HepG2 (cell line): ENCODE measurements at regions not wholly inside any gene's neighbourhood (a gene's known extent, or its start where the extent isn't known, plus 50 kb on each side); places are given as distances from the start of the nearest gene placed in this dataset.

Source experiments
- EZH2 ChIP-seq: conservative IDR thresholded peaks from 2 replicates; pipeline ENCODE4 v1.6.1; 2012; ENCODE audit warnings: mild to moderate bottlenecking, low read depth, low read length, moderate library complexity
- HNRNPUL1 ChIP-seq: fragments of 200-400 bp; formaldehyde crosslinking; IDR thresholded peaks from 2 replicates; pipeline ENCODE4 v1.6.1; 2017; ENCODE audit warnings: low read depth, mild to moderate bottlenecking, low read length, moderate library complexity
- JUN ChIP-seq: sonication (generic); formaldehyde crosslinking; IDR thresholded peaks from 2 replicates; pipeline ENCODE4 v1.4.0; 2020; ENCODE audit warnings: mild to moderate bottlenecking, missing genetic modification reagents
- SRSF4 ChIP-seq: fragments of 200-400 bp; formaldehyde crosslinking; IDR thresholded peaks from one replicate; pipeline ENCODE4 v1.6.1; 2018; ENCODE audit warnings: mild to moderate bottlenecking, low read depth, low read length, moderate library complexity; ENCODE audit not compliant: poor library complexity, severe bottlenecking
- STAT5B ChIP-seq: sonication (generic); formaldehyde crosslinking; IDR thresholded peaks from 2 replicates; pipeline ENCODE4 v1.4.0; 2020; ENCODE audit warnings: missing genetic modification reagents
- ZNF720 ChIP-seq: sonication (generic); formaldehyde crosslinking; IDR thresholded peaks from 2 replicates; pipeline ENCODE4 v1.4.0; 2020; ENCODE audit warnings: missing genetic modification reagents
- TF ChIP-seq, protein P1 (sequence below): IDR thresholded peaks from 2 replicates; pipeline ENCODE4 v1.6.1; 2016; ENCODE audit warnings: missing compliant biosample characterization, missing genetic modification reagents, borderline replicate concordance
- TF ChIP-seq, protein P2 (sequence below): sonication (generic); formaldehyde crosslinking; IDR thresholded peaks from 2 replicates; pipeline ENCODE4 v1.5.0; 2020; ENCODE audit warnings: mild to moderate bottlenecking, missing genetic modification reagents
- TF ChIP-seq, protein P3 (sequence below): sonication (generic); formaldehyde crosslinking; IDR thresholded peaks from 2 replicates; pipeline ENCODE4 v1.4.0; 2020; ENCODE audit warnings: missing genetic modification reagents, borderline replicate concordance
- TF ChIP-seq, protein P4 (sequence below), 2 experiments: sonication (generic) in 1 of 2; formaldehyde crosslinking in 1 of 2; IDR thresholded peaks; 2 replicates each; pipeline versions ENCODE4 v1.5.1 to v1.6.1; 2011 to 2020; ENCODE audit warnings: borderline replicate concordance in 1 of 2, low read depth in 1 of 2, low read length in 1 of 2, mild to moderate bottlenecking in 1 of 2, missing genetic modification reagents in 1 of 2, moderate library complexity in 1 of 2

DNA sequence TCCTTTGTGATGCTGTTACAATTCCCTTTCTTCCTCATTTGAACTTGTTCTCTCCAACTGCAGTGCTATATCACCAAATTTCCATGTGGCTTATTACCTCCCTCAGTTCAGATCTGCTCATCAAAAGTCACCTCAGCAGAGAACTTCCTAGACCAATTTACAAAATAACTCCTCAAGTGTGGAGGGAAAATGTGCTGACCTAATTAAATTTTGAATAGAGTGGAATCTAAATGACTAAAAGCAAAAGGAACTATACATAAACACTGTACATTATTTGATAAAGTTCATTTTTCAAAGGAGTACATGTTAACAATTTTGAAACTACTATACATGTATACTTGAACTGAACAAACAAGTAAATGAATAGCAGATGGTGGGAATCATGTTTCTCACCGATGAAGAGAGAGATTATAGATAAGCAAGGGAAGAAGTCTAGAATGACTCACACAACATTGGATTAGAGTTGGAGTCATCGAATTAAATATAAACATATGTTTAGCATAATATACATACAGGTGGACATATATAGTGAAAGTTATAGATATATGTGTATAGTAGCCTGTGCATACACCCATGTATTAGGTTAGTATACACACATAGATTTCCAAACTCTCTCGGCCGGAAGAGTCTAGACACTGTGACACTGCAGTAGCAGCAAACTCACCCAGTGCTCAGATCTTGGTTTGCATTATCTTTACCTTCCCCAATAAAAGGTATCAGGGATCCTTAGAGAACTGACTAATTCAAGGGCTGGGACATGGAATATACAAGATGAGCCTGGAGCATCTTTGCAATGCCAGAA, 318.7 kb downstream of the PCDH18 start:
- TF ChIP-seq ZNF720 (CRISPR knock-in tag) (no peak), HNRNPUL1 (no peak), SRSF4 (no peak), JUN (CRISPR knock-in tag) (no peak), EZH2 (no peak), STAT5B (CRISPR knock-in tag) (no peak)
- TF ChIP-seq, protein P1, sequence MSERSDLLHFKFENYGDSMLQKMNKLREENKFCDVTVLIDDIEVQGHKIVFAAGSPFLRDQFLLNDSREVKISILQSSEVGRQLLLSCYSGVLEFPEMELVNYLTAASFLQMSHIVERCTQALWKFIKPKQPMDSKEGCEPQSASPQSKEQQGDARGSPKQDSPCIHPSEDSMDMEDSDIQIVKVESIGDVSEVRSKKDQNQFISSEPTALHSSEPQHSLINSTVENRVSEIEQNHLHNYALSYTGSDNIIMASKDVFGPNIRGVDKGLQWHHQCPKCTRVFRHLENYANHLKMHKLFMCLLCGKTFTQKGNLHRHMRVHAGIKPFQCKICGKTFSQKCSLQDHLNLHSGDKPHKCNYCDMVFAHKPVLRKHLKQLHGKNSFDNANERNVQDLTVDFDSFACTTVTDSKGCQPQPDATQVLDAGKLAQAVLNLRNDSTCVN: no peak
- TF ChIP-seq, protein P2, sequence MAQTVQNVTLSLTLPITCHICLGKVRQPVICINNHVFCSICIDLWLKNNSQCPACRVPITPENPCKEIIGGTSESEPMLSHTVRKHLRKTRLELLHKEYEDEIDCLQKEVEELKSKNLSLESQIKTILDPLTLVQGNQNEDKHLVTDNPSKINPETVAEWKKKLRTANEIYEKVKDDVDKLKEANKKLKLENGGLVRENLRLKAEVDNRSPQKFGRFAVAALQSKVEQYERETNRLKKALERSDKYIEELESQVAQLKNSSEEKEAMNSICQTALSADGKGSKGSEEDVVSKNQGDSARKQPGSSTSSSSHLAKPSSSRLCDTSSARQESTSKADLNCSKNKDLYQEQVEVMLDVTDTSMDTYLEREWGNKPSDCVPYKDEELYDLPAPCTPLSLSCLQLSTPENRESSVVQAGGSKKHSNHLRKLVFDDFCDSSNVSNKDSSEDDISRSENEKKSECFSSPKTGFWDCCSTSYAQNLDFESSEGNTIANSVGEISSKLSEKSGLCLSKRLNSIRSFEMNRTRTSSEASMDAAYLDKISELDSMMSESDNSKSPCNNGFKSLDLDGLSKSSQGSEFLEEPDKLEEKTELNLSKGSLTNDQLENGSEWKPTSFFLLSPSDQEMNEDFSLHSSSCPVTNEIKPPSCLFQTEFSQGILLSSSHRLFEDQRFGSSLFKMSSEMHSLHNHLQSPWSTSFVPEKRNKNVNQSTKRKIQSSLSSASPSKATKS: no peak
- TF ChIP-seq, protein P3, sequence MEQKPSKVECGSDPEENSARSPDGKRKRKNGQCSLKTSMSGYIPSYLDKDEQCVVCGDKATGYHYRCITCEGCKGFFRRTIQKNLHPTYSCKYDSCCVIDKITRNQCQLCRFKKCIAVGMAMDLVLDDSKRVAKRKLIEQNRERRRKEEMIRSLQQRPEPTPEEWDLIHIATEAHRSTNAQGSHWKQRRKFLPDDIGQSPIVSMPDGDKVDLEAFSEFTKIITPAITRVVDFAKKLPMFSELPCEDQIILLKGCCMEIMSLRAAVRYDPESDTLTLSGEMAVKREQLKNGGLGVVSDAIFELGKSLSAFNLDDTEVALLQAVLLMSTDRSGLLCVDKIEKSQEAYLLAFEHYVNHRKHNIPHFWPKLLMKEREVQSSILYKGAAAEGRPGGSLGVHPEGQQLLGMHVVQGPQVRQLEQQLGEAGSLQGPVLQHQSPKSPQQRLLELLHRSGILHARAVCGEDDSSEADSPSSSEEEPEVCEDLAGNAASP (CRISPR knock-in tag): no peak
- TF ChIP-seq, protein P4, sequence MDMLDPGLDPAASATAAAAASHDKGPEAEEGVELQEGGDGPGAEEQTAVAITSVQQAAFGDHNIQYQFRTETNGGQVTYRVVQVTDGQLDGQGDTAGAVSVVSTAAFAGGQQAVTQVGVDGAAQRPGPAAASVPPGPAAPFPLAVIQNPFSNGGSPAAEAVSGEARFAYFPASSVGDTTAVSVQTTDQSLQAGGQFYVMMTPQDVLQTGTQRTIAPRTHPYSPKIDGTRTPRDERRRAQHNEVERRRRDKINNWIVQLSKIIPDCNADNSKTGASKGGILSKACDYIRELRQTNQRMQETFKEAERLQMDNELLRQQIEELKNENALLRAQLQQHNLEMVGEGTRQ (IDR thresholded peaks at IDR 0.05; ENCODE audit: low read depth, low read length): no peak
- TF ChIP-seq, protein P4 (CRISPR knock-in tag; IDR thresholded peaks at IDR 0.05; ENCODE audit: borderline replicate concordance): no peak
